Body of pancreas (tissue), 4 donors: ENCODE measurements at regions not wholly inside any gene's neighbourhood (a gene's known extent, or its start where the extent isn't known, plus 50 kb on each side); places are given as distances from the start of the nearest gene placed in this dataset.

Source experiments
- POLR2A ChIP-seq, 3 donors: fragments of 450-650 bp; IDR thresholded peaks; one replicate each; pipeline ENCODE4 v1.6.1; 2016; ENCODE audit warnings: antibody characterized with exemption in 3 of 3, mild to moderate bottlenecking in 2 of 3
- TF ChIP-seq, protein P1 (sequence below), 7 experiments: fragments of 450-650 bp in 4 of 7; fragments of 200-600 bp in 3 of 7; sonication (generic) in 3 of 7; IDR thresholded peaks; one replicate each; pipeline ENCODE4 v1.5.1; 2016 to 2019; ENCODE audit warnings: antibody characterized with exemption in 7 of 7

DNA sequence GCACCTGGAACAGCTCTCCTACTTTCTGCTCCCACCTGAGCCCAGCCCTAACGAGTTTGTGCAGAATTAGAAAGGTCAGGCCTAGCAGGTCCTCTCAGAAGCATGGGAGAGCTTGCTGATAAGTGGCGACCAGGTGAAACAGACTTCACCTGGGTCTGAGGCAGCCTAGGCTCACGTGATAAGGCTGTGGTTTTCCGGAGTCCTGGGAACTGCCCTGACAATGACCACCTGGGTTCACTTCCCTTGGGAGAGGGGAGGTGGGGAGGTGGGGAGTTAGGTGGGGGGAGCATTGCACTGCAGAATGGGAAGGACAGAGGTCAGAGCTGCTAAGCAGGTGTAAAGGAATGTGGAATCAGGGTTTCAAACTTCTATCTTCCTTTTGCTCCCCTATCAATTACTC is 152.9 kb upstream of the MAP1B start:
- TF ChIP-seq, protein P1, sequence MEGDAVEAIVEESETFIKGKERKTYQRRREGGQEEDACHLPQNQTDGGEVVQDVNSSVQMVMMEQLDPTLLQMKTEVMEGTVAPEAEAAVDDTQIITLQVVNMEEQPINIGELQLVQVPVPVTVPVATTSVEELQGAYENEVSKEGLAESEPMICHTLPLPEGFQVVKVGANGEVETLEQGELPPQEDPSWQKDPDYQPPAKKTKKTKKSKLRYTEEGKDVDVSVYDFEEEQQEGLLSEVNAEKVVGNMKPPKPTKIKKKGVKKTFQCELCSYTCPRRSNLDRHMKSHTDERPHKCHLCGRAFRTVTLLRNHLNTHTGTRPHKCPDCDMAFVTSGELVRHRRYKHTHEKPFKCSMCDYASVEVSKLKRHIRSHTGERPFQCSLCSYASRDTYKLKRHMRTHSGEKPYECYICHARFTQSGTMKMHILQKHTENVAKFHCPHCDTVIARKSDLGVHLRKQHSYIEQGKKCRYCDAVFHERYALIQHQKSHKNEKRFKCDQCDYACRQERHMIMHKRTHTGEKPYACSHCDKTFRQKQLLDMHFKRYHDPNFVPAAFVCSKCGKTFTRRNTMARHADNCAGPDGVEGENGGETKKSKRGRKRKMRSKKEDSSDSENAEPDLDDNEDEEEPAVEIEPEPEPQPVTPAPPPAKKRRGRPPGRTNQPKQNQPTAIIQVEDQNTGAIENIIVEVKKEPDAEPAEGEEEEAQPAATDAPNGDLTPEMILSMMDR (IDR thresholded peaks at IDR 0.05): no peak
- no peak for TF ChIP-seq POLR2A (IDR thresholded peaks at IDR 0.05)
